Left cardiac atrium (tissue), 4 donors: ENCODE measurements at regions not wholly inside any gene's neighbourhood (a gene's known extent, or its start where the extent isn't known, plus 50 kb on each side); places are given as distances from the start of the nearest gene placed in this dataset.
"Not testable (repeated sequence)": the region's sequence is repeated elsewhere in the genome, so short reads cannot be mapped to it uniquely, and the experiment has no call there.

Experiments
- ATAC-seq, 2 donors: fragments of 200-7000 bp; cut with Tn5 transposase; one replicate each; pipeline ENCODE4 v1.9.1; 2020; ENCODE audit warnings: mild to moderate bottlenecking in 2 of 2, moderate library complexity in 2 of 2
- DNase-seq: peaks from one replicate; pipeline ENCODE4 v3.0.0-alpha.2; 2020
- intact Hi-C, 2 donors: fragments of 100-400 bp; cut with DNase I; formaldehyde crosslinking; loops; one replicate each; pipeline versions ENCODE4 v1.14.1 to v1.15.1; 2022 to 2023
- donor health status: DM: no; HTN: yes; CAD: no.
- donor health status: DM: no; HTN: yes; CAD: no; lungs with severe emphysema.
- donor health status: DM: yes; HTN: yes; CAD: no.
- donor health status: Dilated cardiomyopathy.

DNA sequence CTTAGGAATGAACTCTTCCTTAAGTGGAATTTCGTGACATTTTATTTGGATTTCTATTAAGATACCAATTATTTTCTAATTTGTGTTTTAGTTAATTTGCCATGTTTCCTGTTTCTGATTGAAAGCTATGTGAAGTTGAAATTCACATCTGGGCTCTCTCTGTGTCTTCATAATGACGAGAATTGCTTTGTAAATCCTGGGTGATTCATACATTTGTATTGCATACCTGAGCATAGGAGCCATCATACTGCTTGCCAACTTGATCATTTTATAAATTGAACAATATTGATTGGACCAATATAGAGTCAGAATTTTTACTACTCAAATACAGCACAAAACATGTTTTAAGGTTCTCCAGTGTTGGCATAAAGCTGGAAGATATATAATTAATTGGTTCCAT, 817.9 kb downstream of the BRINP3 start:
- ATAC-seq (no peak), DNase-seq (no peak)
- intact Hi-C loops = no loop called here

DNA sequence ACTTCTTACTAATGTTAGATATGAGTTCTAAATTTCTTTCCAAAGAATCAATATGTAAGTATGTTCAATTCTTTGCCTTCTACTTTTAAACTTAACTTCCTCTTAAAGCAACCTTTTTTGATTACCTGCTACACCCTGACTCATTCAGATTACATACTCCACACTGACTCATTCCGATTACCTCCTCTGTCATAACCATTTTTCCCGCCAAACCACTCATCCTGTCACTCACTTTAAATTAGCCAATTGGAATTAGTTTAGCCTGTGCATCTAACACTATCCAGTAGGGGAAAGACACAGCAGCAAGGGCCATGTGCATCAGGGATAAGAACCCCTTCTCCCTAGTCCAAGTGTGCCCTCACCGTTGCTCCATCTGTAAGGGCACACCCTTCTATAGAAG, 815.5 kb downstream of the BRINP3 start:
- intact Hi-C loops = no loop called here
- no peak for DNase-seq
- no peak for ATAC-seq

DNA sequence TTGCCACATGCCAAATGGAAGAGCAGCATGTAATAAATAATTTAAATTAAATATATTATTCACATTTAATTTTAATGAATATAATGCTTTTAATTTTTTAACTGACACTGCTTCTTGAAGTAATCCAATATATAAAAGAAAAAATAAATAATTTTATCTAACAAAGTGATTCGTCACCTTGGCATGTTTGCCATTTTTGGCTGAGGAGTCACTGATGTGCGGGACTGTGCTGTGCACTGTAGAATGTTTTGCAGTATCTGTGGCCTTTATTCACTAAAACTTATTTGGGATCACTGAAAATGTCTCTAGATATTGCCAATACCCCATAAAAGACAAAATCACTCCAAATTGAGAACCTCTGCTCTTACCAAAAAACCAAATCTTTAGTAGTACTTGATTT, 807.8 kb downstream of the BRINP3 start:
- intact Hi-C loops = no loop called here
- DNase-seq = no peak
- ATAC-seq = no peak

DNA sequence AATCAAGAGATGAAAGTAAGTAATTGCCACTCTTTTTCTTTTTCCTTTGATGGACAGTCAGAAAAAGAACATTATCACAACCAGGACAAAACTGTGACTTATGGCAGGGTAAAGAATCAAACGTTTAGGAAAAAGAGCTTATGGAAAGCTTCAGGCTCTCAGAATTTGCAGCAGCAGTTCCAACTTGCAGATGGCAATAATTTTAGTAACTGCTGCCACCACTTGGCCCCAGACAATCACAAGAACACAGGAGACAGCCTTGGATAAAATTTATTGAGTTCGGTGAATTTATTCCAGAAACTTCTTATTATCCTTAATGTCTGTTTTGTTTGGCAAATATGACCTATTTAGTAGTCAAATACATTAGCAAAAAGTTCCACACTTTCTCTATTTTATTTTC, 804.4 kb downstream of the BRINP3 start:
- no peak for DNase-seq
- intact Hi-C loops = no loop called here
- no peak for ATAC-seq

DNA sequence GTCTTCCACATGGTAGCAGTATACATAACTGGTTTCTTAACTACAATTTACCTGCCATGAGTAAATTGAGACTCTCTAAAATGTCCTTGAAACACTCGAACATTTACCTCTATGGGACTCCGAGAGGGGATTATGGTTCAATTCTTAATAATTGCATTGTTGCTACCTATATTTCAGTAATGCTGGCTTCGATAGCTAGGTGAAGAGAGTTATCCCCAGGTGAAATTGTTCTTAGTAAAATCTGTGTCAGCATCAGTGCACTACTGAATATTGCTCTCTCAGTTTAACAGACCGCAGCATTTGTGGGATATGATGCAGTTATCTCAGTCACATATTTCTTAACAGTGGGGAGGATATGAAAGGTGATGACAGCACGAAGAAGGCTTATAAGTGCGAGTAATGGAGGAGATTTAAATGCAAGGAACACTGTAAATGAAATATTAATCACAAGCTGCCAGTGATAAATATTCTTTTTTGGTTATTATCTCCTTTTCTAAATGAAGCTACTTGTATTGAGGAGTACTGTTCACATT, 801.9 kb downstream of the BRINP3 start:
- ATAC-seq (no peak), DNase-seq (no peak)
- intact Hi-C loops = no loop called here

DNA sequence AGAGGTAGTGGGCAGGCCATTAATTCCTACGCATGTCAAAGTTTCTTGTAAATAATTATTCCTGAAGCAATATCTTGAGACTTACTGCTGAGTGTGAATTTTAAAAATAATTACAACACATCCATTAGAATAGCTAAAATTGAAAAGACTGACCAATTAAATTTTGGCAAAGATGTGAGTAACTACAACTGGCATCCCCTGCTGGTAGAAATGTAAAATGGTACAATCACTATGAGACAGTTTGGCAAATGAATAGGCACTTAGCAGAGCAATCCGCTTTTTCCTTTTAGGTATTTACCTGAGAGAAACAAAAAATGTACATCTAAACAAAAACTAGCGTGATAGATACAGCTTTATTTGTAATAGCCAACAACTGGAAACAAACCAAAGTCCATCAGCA, 798.9 kb downstream of the BRINP3 start:
- no peak for DNase-seq
- intact Hi-C loops = no loop called here
- no peak for ATAC-seq

DNA sequence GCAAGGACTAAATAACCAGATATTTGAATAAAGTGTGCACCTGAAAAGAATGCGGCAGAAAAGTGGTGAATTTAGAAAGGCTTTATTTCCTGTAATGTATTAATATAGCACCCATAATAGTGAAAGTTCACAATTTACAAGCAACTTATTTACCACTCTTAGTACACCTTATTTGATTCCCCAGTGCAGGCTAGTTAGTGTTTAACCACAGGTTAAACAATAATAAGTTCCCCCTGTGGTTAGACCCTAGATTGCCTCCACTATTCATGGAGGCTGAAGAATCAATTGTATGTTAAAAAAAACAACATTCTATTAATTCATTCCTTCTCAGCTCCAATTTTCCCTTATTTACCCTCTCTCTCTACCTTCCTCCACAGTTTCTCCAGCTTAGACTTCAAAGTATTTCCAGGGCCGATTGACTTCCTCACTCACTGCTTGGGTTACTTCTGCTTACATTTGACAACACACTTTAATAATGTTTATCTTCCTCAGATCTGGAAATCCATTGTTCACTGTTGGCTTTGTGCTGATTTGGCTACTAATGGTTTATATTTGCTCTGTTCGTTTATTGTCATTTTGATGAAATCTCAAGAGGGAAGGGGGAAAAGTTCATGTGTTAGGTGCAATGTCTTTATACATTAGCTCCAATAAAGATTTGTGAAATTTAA, 796.3 kb downstream of the BRINP3 start:
- intact Hi-C loops = no loop called here
- ATAC-seq = no peak
- no peak for DNase-seq

DNA sequence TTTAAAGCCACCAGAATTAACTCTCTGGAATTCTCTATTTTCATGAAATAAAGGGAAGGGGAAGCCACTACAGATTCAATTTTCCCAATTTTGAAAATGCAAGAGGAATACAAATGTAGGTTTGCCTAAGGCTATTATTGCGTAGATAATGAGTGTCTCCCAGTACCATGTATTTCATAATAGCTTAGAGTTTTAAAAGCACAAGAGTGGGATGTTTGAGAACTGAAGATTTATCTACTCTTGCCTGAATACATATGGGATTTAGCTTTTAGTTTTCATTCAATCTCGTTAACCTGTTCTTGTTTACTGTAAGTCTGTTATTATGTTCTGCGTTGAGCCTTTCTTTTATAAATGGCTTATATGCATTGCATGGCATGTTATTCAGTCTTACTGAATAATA, 795.1 kb downstream of the BRINP3 start:
- no peak for DNase-seq
- intact Hi-C loops = no loop called here
- ATAC-seq = no peak

DNA sequence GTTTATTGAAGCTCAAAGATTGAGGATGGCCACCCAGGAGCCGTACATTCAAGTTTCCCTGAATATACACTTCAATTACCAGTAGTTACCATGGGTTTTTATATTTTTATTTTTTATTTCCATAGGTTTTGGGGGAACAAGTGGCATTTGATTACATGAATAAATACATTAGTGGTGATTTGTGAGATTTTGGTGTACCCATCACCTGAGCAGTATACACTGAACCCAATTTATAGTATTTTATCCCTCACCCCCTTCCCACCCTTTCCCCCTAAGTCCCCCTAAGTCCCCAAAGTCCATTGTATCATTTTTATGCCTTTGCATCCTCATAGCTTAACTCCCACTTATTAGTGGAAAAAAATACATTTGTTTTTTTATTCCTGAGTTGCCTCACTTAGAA, 791.4 kb downstream of the BRINP3 start:
- ATAC-seq (no peak), DNase-seq (no peak)
- intact Hi-C loops = no loop called here

DNA sequence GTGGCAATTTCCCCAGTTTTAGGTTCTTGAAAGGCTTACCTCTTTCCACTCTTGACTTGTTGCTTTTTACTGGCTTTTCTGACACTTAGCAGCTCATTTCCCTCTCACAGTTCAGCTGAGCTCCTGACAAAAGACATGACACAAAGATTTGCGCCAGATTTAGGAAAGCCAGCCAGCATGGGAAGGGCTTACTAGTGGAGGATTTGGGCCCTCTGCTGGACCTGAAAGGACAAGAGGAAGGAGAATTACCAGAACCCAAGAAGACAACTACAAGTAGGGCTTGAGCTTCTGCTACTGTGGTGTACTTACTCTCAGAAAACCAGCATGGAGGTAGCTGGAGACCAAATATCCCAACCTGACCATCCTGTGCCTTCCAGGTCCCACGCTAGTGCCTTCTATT, 784.5 kb downstream of the BRINP3 start:
- ATAC-seq (no peak), DNase-seq (no peak)
- intact Hi-C loops = no loop called here

DNA sequence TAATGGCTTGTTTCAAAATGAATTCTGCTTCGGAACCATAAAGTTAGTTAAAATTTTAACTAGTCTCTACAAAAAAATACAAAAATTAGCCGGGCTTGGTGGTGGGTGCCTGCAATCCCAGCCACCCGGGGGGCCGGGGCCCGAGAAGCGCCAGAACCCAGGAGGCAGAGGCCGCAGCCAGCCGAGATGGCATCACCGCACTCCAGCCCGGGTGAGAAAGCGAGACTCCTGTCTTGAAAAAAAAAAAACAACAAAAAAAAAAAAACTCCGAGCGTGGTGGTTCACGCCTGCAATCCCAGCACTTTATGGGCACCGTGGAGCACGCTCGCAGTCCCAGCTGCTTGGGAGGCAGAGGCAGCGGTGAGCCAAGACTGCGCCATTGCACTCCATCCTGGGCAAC, 781.4 kb downstream of the BRINP3 start:
- no peak for DNase-seq
- ATAC-seq = no peak
- intact Hi-C loops = no loop called here

DNA sequence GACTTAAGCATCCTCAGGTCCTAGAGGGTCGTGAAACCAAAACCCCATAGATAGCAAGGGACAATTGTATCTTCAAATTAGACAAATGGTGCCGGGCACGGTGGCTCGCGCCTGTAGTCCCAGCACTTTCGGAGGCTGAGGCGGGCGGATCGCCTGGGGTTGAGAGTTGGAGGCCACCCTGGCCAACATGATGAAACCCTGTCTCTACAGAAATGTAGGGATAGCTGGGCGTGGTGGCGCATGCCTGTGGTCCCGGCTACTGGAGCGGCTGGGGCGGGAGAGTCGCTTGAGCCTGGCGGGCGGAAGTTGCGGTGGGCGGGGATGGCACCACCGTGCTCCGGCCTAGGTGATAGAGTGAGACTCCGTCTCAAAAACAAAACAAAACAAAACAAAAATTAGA, 780.6 kb downstream of the BRINP3 start:
- DNase-seq = no peak
- ATAC-seq = no peak
- intact Hi-C loops = no loop called here

DNA sequence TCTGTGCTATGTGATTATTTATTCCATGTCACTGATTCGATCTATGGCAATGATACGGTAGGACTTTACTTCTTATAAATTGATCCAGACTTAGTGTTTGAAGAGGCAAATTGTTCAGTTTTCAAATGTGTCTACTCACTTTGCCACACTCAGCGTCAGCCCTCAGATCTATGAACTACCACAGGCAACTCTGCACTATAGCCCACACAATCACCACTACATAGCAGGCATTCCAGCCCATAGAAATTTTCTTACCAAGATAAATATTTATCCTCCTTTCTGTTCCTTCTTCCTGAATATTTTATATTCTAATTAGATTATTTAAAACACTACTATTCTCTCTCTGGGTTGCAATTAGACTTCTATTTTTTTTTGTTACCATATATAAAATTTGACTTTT, 776.1 kb downstream of the BRINP3 start:
- ATAC-seq = no peak
- intact Hi-C loops = no loop called here
- DNase-seq = no peak

DNA sequence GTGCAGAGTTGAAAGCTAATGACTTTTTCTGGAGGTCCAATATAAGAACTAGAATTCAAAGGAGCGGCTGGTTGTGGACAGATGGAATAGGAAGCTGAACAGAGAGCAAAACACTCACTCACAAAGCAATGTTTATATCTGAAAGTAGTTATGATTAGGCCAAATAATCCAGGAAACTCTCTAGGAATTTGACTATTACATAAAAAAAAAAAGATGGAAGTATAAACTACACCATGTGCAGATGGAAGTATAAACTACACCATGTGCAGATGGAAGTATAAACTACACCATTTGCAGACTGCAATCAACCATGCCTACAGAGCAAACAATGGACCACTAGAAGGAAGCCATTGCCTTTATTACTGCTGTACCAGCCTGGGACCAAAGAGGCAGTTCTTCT, 771.1 kb downstream of the BRINP3 start:
- intact Hi-C loops = no loop called here
- DNase-seq (no peak), ATAC-seq (no peak)

DNA sequence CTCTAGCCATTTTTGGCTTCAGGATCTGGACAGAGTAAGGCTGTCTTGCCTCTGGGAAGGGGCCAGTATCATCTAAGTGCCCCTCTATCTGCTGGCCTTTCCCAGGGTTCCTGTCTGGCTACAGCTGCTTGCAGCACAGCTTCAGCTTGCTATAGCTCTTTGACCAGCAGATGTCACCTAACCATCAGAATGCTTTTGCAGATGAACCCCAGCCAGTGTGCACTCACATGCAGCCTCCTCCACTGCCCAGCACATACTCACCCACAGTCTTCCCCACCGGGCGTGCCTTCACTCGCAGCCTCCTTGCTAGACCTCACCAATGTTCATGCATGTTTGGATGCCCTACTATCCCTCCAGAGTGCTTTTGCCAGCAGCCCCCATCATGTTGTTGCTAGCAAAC, 769.0 kb downstream of the BRINP3 start:
- DNase-seq (no peak), ATAC-seq (no peak)
- intact Hi-C loops = no loop called here

DNA sequence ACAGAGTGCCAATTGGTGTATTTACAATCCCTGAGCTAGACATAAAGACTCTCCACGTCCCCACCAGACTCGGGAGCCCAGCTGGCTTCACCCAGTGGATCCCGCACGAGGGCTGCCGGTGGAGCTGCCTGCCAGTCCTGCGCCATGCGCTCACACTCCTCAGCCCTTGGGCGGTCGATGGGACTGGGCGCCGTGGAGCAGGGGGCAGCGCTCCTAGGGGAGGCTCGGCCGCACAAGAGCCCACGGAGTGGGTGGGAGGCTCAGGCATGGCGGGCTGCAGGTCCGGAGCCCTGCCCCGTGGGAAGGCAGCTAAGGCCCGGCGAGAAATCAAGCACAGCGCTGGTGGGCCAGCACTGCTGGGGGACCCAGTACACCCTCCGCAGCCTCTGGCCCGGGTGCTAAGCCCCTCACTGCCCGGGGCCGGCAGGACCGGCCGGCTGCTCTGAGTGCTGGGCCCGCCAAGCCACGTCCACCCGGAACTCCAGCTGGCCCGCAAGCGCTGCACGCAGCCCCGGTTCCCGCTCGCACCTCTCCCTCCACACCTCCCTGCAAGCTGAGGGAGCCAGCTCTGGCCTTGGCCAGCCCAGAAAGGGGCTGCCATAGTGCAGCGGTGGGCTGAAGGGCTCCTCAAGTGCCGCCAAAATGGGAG, 759.4 kb downstream of the BRINP3 start:
- ATAC-seq, DNase-seq, intact Hi-C loops: not testable (repeated sequence)

DNA sequence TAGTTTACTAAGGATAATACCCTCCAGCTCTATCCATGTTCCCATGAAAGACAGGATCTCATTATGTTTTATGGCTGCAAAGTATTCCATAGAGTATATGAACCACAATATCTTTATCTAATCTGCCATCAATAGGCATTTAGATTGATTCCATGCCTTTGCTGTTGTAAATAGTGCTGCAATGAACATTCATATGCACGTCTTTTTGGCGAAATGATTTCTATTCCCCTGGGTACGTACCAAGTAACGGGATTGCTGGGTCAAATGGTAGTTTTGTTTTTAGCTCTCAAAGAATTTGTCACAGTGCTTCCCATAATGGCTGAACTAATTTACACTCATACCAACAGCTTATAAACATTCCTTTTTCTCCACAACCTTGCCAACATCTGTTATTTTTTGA, 750.9 kb downstream of the BRINP3 start:
- intact Hi-C loops = no loop called here
- DNase-seq (no peak), ATAC-seq (no peak)

DNA sequence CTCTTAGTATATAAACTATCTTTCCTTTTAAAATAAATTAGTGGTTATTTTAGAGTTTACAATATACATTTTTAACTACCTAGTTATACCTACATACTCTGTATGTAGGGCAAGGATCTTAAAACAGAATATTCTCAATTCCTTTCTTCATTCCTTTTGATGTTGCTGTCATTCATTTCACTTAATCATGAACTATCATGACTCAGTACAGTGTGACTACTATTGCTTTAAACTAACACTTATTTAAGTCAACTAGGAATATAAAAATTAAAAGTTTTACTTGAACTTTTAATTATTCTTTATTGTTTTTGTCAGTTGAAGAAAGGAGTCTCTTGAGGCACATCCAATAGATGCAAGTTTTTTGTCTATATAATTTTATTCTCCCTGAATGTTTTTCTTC, 726.4 kb downstream of the BRINP3 start:
- intact Hi-C loops = no loop called here
- no peak for ATAC-seq
- DNase-seq = no peak

DNA sequence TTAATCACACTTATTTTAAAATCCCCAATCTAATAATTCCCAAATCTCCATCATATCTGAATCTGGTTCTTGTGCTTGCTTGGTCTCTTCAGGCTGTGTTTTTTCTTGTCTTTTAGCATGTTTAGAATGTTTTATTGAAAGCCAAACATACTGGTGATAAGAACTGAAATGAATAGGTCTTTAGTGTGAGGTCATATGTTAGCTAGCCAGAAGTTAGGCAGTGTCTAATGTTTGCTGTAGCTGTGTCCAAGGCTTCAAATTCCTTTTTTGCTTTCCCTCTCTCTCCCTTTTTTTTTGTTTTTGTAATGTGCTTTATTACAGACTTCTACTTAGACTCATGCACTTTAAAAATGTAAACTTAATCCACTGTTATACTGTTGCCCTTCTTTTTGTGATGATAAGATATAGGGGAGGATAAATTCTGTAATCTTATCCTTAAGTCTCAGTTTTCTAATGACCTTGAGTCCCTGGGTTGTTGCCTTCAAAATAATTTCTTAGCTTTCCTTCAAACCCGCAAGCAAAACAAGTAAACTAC, 725.1 kb downstream of the BRINP3 start:
- DNase-seq (no peak), ATAC-seq (peak in 1 of 2 donors; percentile 57)
- intact Hi-C loops = no loop called here

DNA sequence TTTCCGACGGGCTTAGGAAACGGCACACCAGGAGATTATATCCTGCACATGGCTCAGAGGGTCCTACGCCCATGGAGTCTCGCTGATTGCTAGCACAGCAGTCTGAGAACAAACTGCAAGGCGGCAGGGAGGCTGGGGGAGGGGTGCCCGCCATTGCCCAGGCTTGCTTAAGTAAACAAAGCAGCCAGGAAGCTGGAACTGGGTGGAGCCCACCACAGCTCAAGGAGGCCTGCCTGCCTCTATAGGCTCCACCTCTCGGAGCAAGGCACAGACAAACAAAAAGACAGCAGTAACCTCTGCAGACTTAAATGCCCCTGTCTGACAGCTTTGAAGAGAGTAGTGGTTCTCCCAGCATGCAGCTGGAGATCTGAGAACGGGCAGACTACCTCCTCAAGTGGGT, 722.6 kb downstream of the BRINP3 start:
- intact Hi-C loops, DNase-seq, ATAC-seq: not testable (repeated sequence)
